K562 (cell line): ENCODE measurements at regions not wholly inside any gene's neighbourhood (a gene's known extent, or its start where the extent isn't known, plus 50 kb on each side); places are given as distances from the start of the nearest gene placed in this dataset.

Source experiments
- ATAC-seq: fragments of 200-7000 bp; cut with Tn5 transposase; 3 replicates; pipeline ENCODE4 v1.9.1; 2020; ENCODE audit warnings: moderate library complexity
- BruUV-seq: library from RNA; stranded (reverse); fragments of 400-500 nt; replicated peaks from 2 replicates; lab custom pipeline; 2021; lab: Mats Ljungman, UMichigan
- CTCF ChIA-PET: fragments of 300-600 bp; formaldehyde crosslinking; extraction: SDS; loops from one replicate; lab custom pipeline; 2021; ENCODE audit warnings: low intra/inter-chr PET ratio; lab: Yijun Ruan, JAX
- POLR2A ChIA-PET: fragments of 300-600, 350-650 bp; sonication (Branson Sonifier 250); formaldehyde crosslinking; extraction: SDS; loops from one replicate; lab custom pipeline; 2021; ENCODE audit warnings: antibody characterized with exemption, inconsistent platforms; lab: Yijun Ruan, JAX
- DNase-seq, 4 experiments: peaks; one replicate each; pipeline versions ENCODE4 v3.0.0 to v3.0.0-alpha.2; 2011 to 2018; ENCODE audit warnings: low spot score in 3 of 4, mixed read lengths in 3 of 4; ENCODE audit errors: extremely low read depth in 1 of 4
- FAIRE-seq: peaks from 2 replicates; lab custom pipeline; 2011; peaks lifted over from hg19 to GRCh38; lab: Jason Lieb, UNC
- H2AFZ ChIP-seq: 2 replicates; pipeline ENCODE4 v1.6.0; 2011; ENCODE audit warnings: low read depth, low read length, control low read depth, inconsistent platforms
- H3K27ac ChIP-seq: fragments of 200-600 bp; 3 replicates; pipeline ENCODE4 v1.8.0; 2011; ENCODE audit warnings: low read depth, mild to moderate bottlenecking, control low read depth, inconsistent platforms, low read length, moderate library complexity, mixed read lengths; ENCODE audit errors: extremely low read depth
- H3K27me3 ChIP-seq, 2 experiments: fragments of 300-600 bp in 1 of 2; 2 replicates in 1 of 2; 3 replicates in 1 of 2; pipeline versions ENCODE4 v1.6.0 to v1.8.0; 2011; ENCODE audit warnings: inconsistent platforms in 2 of 2, low read length in 2 of 2, mild to moderate bottlenecking in 1 of 2, mixed read lengths in 1 of 2, moderate library complexity in 1 of 2; ENCODE audit not compliant: control insufficient read depth in 2 of 2, insufficient read depth in 2 of 2
- H3K36me3 ChIP-seq: fragments of 300-600 bp; 3 replicates; pipeline ENCODE4 v1.8.0; 2011; ENCODE audit warnings: mild to moderate bottlenecking, low read length, inconsistent platforms; ENCODE audit not compliant: control insufficient read depth, insufficient read depth
- H3K4me1 ChIP-seq, 2 experiments: fragments of 200-600 bp in 1 of 2; replicated peaks in 1 of 2; 2 replicates in 1 of 2; 3 replicates in 1 of 2; pipeline versions ENCODE4 v1.5.1 to v1.8.0; 2011; ENCODE audit warnings: inconsistent platforms in 2 of 2, low read length in 2 of 2, mild to moderate bottlenecking in 1 of 2, mixed read lengths in 1 of 2, moderate library complexity in 1 of 2; ENCODE audit not compliant: control insufficient read depth in 2 of 2, insufficient read depth in 2 of 2
- H3K4me2 ChIP-seq: 2 replicates; pipeline ENCODE4 v1.6.1; 2011; ENCODE audit warnings: low read length, control low read depth, inconsistent platforms, mixed read lengths; ENCODE audit not compliant: insufficient read depth
- H3K4me3 ChIP-seq: fragments of 200-600 bp; sonication (generic), shearing (Covaris generic); 2 replicates; pipeline ENCODE4 v1.5.1; 2016; ENCODE audit warnings: control low read depth, inconsistent platforms
- H3K79me2 ChIP-seq: fragments of 200-600 bp; 3 replicates; pipeline ENCODE4 v1.8.0; 2011; ENCODE audit warnings: low read length, inconsistent platforms; ENCODE audit not compliant: control insufficient read depth, insufficient read depth
- H3K9ac ChIP-seq, 2 experiments: 2 replicates each; pipeline versions ENCODE4 v1.6.0 to v1.6.1; 2011; ENCODE audit warnings: low read depth in 2 of 2, low read length in 2 of 2, control low read depth in 1 of 2, inconsistent platforms in 1 of 2, mild to moderate bottlenecking in 1 of 2, mixed read lengths in 1 of 2; ENCODE audit not compliant: insufficient read depth in 1 of 2
- H3K9me1 ChIP-seq: one replicate; pipeline ENCODE4 v1.6.0; 2011; ENCODE audit warnings: inconsistent platforms, mild to moderate bottlenecking, low read length, moderate library complexity; ENCODE audit not compliant: control insufficient read depth, insufficient read depth
- H3K9me3 ChIP-seq: replicated peaks from 2 replicates; pipeline ENCODE4 v1.5.1; 2011; ENCODE audit warnings: low read depth, low read length, inconsistent platforms; ENCODE audit not compliant: control insufficient read depth, insufficient read depth
- H4K20me1 ChIP-seq: replicated peaks from 2 replicates; pipeline ENCODE4 v1.6.1; 2011; ENCODE audit warnings: low read length, inconsistent platforms, mixed read lengths; ENCODE audit not compliant: control insufficient read depth, insufficient read depth
- ADNP ChIP-seq: fragments of 200-800 bp; sonication (Bioruptor generic); IDR thresholded peaks from 2 replicates; pipeline ENCODE4 v1.6.1; 2016; ENCODE audit warnings: missing genetic modification characterization, missing compliant biosample characterization
- ATF1 ChIP-seq, 2 experiments: fragments of 450-650 bp in 1 of 2; IDR thresholded peaks; 2 replicates each; pipeline ENCODE4 v1.6.1; 2016; ENCODE audit warnings: missing compliant biosample characterization in 1 of 2, missing genetic modification characterization in 1 of 2
- BCOR ChIP-seq: fragments of 450-650 bp; IDR thresholded peaks from 2 replicates; pipeline ENCODE4 v1.6.1; 2016
- CBX2 ChIP-seq: fragments of 200-600 bp; sonication (generic); IDR thresholded peaks from one replicate; pipeline ENCODE4 v1.6.1; 2012; ENCODE audit warnings: mild to moderate bottlenecking, low read length, inconsistent platforms; ENCODE audit not compliant: insufficient read depth, poor library complexity, severe bottlenecking
- ESRRA ChIP-seq: fragments of 450-650 bp; IDR thresholded peaks from 2 replicates; pipeline ENCODE4 v1.6.1; 2014; ENCODE audit warnings: low read depth, mild to moderate bottlenecking, moderate library complexity, borderline replicate concordance
- FOXA1 ChIP-seq: fragments of 450-650 bp; IDR thresholded peaks from 2 replicates; pipeline ENCODE4 v1.6.1; 2016; ENCODE audit warnings: mild to moderate bottlenecking, borderline replicate concordance
- HNRNPH1 ChIP-seq: fragments of 200-400 bp; formaldehyde crosslinking; optimal IDR thresholded peaks from 2 replicates; pipeline ENCODE3; 2017; ENCODE audit warnings: low read depth, mild to moderate bottlenecking, low read length, moderate library complexity
- ILF3 ChIP-seq: fragments of 450-650 bp; IDR thresholded peaks from 2 replicates; pipeline ENCODE4 v1.6.1; 2018; ENCODE audit warnings: antibody characterized with exemption, mild to moderate bottlenecking, moderate library complexity, borderline replicate concordance
- PHTF2 ChIP-seq: fragments of 250-450 bp; sonication (Bioruptor Pico); IDR thresholded peaks from 2 replicates; pipeline ENCODE4 v1.5.0; 2021; ENCODE audit warnings: mild to moderate bottlenecking
- SREBF2 ChIP-seq: sonication (generic); formaldehyde crosslinking; IDR thresholded peaks from 2 replicates; pipeline ENCODE4 v1.4.0; 2020; ENCODE audit warnings: mild to moderate bottlenecking, missing genetic modification reagents
- TAL1 ChIP-seq: fragments of 450-650 bp; IDR thresholded peaks from 2 replicates; pipeline ENCODE4 v1.6.1; 2016; ENCODE audit warnings: mild to moderate bottlenecking
- TEAD2 ChIP-seq: fragments of 450-650 bp; IDR thresholded peaks from 2 replicates; pipeline ENCODE4 v1.6.1; 2016; ENCODE audit warnings: missing genetic modification characterization, control low read depth, missing compliant biosample characterization
- ZC3H11A ChIP-seq: IDR thresholded peaks from 2 replicates; pipeline ENCODE4 v1.6.1; 2012; ENCODE audit warnings: low read depth, low read length, improper control_type of control experiment
- ZKSCAN1 ChIP-seq: fragments of 150-350 bp; IDR thresholded peaks from 2 replicates; pipeline ENCODE4 v1.6.1; 2016; ENCODE audit warnings: low read depth, low read length
- ZNF668 ChIP-seq: fragments of 250-450 bp; sonication (Bioruptor Pico); IDR thresholded peaks from 2 replicates; pipeline ENCODE4 v1.8.0; 2022; ENCODE audit warnings: mild to moderate bottlenecking, inconsistent platforms
- ZNF785 ChIP-seq: fragments of 250-450 bp; sonication (Bioruptor Pico); IDR thresholded peaks from 2 replicates; pipeline ENCODE4 v1.4.0; 2020; ENCODE audit warnings: mild to moderate bottlenecking
- WGBS: fragments of 100-300 bp; shearing (Covaris generic); methylation state at CpG from one replicate; pipeline ENCODE4 v1.1.6; 2016; ENCODE audit warnings: low coverage, mixed read lengths; ENCODE audit not compliant: insufficient coverage; ENCODE audit errors: missing lambda C conversion rate; 5-methylcytosine and 5-hydroxymethylcytosine counted together
- in situ Hi-C: fragments of 300-500 bp; cut with MboI; formaldehyde crosslinking; loops from 4 replicates; pipeline ENCODE4 v1.15.0; 2018; ENCODE audit warnings: inconsistent platforms, mixed read lengths
- intact Hi-C: fragments of 100-400 bp; cut with micrococcal nuclease; formaldehyde crosslinking; loops from 2 replicates; pipeline ENCODE4 v1.14.2; 2022
- TF ChIP-seq, protein P1 (sequence below): fragments of 450-650 bp; IDR thresholded peaks from 2 replicates; pipeline ENCODE4 v1.6.1; 2016; ENCODE audit warnings: borderline replicate concordance
- TF ChIP-seq, protein P2 (sequence below): fragments of 450-650 bp; formaldehyde crosslinking; IDR thresholded peaks from 2 replicates; pipeline ENCODE4 v1.4.0; 2022; ENCODE audit warnings: missing genetic modification characterization
- TF ChIP-seq, protein P3 (sequence below): sonication (generic); formaldehyde crosslinking; IDR thresholded peaks from 2 replicates; pipeline ENCODE4 v1.8.1; 2022; ENCODE audit warnings: missing genetic modification reagents

DNA sequence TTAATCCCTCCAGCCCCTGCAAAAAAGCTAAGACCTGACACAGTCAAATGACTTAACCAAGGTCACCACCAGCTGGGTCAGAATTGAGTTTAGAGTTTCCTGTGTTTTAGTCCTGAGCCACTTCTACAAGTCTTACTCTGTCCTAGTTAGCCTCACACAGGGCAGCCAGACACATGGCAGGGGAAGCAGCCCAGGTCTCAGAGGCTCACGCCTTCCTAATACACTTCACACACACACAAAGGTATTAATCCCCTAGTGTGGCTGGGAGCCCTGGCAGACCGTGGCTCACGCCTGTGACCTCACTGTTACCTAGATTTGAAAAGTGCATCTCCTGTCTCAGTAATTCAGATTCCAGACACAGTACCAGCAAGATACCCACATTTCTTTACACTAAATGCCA is 77.4 kb upstream of the WWC1 start:
- H3K27me3 ChIP-seq = no peaks in the 10 kb centered on the region; a peak in 1 of 5 replicates
- H3K9me1 ChIP-seq = no peaks in the 10 kb centered on the region
- H2AFZ ChIP-seq = no peak overlapping the region
- in situ Hi-C loops = no loop called here
- FAIRE-seq (no peak), ATAC-seq (no peak), DNase-seq (no peak)
- BruUV-seq = no TSS peak
- intact Hi-C loops = no loop called here
- H3K9ac ChIP-seq = no peak overlapping the region
- H3K9me3 ChIP-seq = no peaks in the 10 kb centered on the region
- no peaks in the 10 kb centered on the region for H3K79me2 ChIP-seq
- no peaks in the 10 kb centered on the region for H3K4me1 ChIP-seq
- no peak overlapping the region for H3K4me3 ChIP-seq
- H3K36me3 ChIP-seq = no peaks in the 10 kb centered on the region
- POLR2A ChIA-PET = no interaction called here
- H3K27ac ChIP-seq = no peak overlapping the region
- no peak overlapping the region for H3K4me2 ChIP-seq
- no peaks in the 10 kb centered on the region for H4K20me1 ChIP-seq
- WGBS = 0% methylated on average over 3 of the region's 3 CpGs
- CTCF ChIA-PET = no interaction called here
- TF ChIP-seq, protein P1, sequence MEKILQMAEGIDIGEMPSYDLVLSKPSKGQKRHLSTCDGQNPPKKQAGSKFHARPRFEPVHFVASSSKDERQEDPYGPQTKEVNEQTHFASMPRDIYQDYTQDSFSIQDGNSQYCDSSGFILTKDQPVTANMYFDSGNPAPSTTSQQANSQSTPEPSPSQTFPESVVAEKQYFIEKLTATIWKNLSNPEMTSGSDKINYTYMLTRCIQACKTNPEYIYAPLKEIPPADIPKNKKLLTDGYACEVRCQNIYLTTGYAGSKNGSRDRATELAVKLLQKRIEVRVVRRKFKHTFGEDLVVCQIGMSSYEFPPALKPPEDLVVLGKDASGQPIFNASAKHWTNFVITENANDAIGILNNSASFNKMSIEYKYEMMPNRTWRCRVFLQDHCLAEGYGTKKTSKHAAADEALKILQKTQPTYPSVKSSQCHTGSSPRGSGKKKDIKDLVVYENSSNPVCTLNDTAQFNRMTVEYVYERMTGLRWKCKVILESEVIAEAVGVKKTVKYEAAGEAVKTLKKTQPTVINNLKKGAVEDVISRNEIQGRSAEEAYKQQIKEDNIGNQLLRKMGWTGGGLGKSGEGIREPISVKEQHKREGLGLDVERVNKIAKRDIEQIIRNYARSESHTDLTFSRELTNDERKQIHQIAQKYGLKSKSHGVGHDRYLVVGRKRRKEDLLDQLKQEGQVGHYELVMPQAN = no peak
- no peak for TF ChIP-seq ATF1 (CRISPR knock-in tag; IDR thresholded peaks at IDR 0.05)
- TF ChIP-seq ATF1 (tag; IDR thresholded peaks at IDR 0.05) = no peak
- TF ChIP-seq BCOR = no peak
- TF ChIP-seq PHTF2 = no peak
- no peak for TF ChIP-seq TAL1
- no peak for TF ChIP-seq ZNF668 (CRISPR knock-in tag)
- TF ChIP-seq, protein P2, sequence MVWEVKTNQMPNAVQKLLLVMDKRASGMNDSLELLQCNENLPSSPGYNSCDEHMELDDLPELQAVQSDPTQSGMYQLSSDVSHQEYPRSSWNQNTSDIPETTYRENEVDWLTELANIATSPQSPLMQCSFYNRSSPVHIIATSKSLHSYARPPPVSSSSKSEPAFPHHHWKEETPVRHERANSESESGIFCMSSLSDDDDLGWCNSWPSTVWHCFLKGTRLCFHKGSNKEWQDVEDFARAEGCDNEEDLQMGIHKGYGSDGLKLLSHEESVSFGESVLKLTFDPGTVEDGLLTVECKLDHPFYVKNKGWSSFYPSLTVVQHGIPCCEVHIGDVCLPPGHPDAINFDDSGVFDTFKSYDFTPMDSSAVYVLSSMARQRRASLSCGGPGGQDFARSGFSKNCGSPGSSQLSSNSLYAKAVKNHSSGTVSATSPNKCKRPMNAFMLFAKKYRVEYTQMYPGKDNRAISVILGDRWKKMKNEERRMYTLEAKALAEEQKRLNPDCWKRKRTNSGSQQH = no peak
- TF ChIP-seq ZKSCAN1 = no peak
- no peak for TF ChIP-seq FOXA1
- TF ChIP-seq TEAD2 = no peak
- no peak for TF ChIP-seq ILF3
- TF ChIP-seq ZNF785 = no peak
- TF ChIP-seq SREBF2 (CRISPR knock-in tag) = no peak
- TF ChIP-seq CBX2 = no peak
- TF ChIP-seq, protein P3, sequence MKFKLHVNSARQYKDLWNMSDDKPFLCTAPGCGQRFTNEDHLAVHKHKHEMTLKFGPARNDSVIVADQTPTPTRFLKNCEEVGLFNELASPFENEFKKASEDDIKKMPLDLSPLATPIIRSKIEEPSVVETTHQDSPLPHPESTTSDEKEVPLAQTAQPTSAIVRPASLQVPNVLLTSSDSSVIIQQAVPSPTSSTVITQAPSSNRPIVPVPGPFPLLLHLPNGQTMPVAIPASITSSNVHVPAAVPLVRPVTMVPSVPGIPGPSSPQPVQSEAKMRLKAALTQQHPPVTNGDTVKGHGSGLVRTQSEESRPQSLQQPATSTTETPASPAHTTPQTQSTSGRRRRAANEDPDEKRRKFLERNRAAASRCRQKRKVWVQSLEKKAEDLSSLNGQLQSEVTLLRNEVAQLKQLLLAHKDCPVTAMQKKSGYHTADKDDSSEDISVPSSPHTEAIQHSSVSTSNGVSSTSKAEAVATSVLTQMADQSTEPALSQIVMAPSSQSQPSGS (CRISPR knock-in tag) = no peak
- no peak for TF ChIP-seq HNRNPH1
- TF ChIP-seq ZC3H11A = no peak
- no peak for TF ChIP-seq ADNP (tag)
- no peak for TF ChIP-seq ESRRA
